SK-N-SH (cell line): ENCODE measurements at regions not wholly inside any gene's neighbourhood (a gene's known extent, or its start where the extent isn't known, plus 50 kb on each side); places are given as distances from the start of the nearest gene placed in this dataset.

Experiments
- MXI1 ChIP-seq: IDR thresholded peaks from 2 replicates; pipeline ENCODE4 v1.6.1; 2012; ENCODE audit warnings: mild to moderate bottlenecking, low read depth, low read length, improper control_type of control experiment
- NFIC ChIP-seq: IDR thresholded peaks from 2 replicates; pipeline ENCODE4 v1.4.0; 2012; ENCODE audit warnings: borderline replicate concordance
- RAD21 ChIP-seq: IDR thresholded peaks from 2 replicates; pipeline ENCODE4 v1.6.1; 2012; ENCODE audit warnings: mild to moderate bottlenecking, low read length
- RCOR1 ChIP-seq: fragments of 150-350 bp; IDR thresholded peaks from 2 replicates; pipeline ENCODE4 v1.6.1; 2017; ENCODE audit warnings: antibody characterized with exemption, low read length
- RFX5 ChIP-seq: IDR thresholded peaks from 2 replicates; pipeline ENCODE4 v1.6.1; 2012; ENCODE audit warnings: mild to moderate bottlenecking, improper control_type of control experiment, low read length
- TCF12 ChIP-seq: IDR thresholded peaks from 2 replicates; pipeline ENCODE4 v1.4.0; 2012
- TF ChIP-seq, protein P1 (sequence below): fragments of 200-600 bp; sonication (generic); IDR thresholded peaks from 2 replicates; pipeline ENCODE4 v1.6.1; 2017; ENCODE audit warnings: antibody characterized with exemption, mild to moderate bottlenecking, moderate library complexity

DNA sequence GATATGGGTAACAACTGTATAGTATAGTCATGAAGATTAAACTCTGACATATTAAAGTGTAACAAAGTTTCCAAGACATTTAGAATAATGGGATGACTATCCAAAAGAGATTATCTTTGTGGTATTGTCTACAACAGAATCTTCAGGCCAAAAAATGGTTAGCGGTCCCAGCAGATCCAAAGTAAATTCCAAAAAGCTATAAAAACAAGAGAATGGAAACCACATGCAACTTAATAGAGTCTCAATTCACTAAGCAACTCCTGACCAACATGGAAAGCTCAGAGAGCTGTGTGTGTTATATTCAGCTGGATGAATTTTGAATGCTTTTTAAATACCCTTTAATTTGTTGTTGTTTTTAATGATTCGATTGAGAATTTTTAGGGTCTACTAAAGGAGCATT is 688.2 kb downstream of the CETN3 start:
- TF ChIP-seq, protein P1, sequence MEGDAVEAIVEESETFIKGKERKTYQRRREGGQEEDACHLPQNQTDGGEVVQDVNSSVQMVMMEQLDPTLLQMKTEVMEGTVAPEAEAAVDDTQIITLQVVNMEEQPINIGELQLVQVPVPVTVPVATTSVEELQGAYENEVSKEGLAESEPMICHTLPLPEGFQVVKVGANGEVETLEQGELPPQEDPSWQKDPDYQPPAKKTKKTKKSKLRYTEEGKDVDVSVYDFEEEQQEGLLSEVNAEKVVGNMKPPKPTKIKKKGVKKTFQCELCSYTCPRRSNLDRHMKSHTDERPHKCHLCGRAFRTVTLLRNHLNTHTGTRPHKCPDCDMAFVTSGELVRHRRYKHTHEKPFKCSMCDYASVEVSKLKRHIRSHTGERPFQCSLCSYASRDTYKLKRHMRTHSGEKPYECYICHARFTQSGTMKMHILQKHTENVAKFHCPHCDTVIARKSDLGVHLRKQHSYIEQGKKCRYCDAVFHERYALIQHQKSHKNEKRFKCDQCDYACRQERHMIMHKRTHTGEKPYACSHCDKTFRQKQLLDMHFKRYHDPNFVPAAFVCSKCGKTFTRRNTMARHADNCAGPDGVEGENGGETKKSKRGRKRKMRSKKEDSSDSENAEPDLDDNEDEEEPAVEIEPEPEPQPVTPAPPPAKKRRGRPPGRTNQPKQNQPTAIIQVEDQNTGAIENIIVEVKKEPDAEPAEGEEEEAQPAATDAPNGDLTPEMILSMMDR, result no peak
- TF ChIP-seq RFX5 (no peak), NFIC (no peak), RCOR1 (no peak), RAD21 (no peak), MXI1 (no peak), TCF12 (no peak)
